Cerebellar nuclear complex (tissue), 1 donor: ENCODE measurements at regions not wholly inside any gene's neighbourhood (a gene's known extent, or its start where the extent isn't known, plus 50 kb on each side); places are given as distances from the start of the nearest gene placed in this dataset.

ENCODE experiments used
- DNase-seq, 2 experiments: peaks; one replicate each; lab custom pipeline; 2025; lab: John Stamatoyannopoulos, UW

GRCh38 chr10:78481842-78482241 lies 448.2 kb downstream of the RPS24 start:
- DNase-seq = no peak

- no peak for DNase-seq
Measured at GRCh38 chr10:78483641-78484040, 450.0 kb downstream of the RPS24 start.

- no peak for DNase-seq
Measured at GRCh38 chr10:78489034-78489433, 455.4 kb downstream of the RPS24 start.

- DNase-seq = no peak
Measured at GRCh38 chr10:78491812-78492211, 458.1 kb downstream of the RPS24 start.

- DNase-seq = no peak
Measured at GRCh38 chr10:78492424-78492823, 458.8 kb downstream of the RPS24 start.

GRCh38 chr10:78494179-78494578 lies 460.5 kb downstream of the RPS24 start:
- no peak for DNase-seq

GRCh38 chr10:78502210-78502936 lies 468.7 kb downstream of the RPS24 start:
- no peak for DNase-seq

- no peak for DNase-seq
Measured at GRCh38 chr10:78504181-78504580, 470.5 kb downstream of the RPS24 start.

GRCh38 chr10:78505657-78506056 lies 472.0 kb downstream of the RPS24 start:
- DNase-seq = no peak

GRCh38 chr10:78506614-78507013 lies 473.0 kb downstream of the RPS24 start:
- no peak for DNase-seq

GRCh38 chr10:78507510-78508160 lies 474.0 kb downstream of the RPS24 start:
- DNase-seq = peak in 1 of 2 experiments; percentile 8

GRCh38 chr10:78508955-78509748 lies 475.5 kb downstream of the RPS24 start:
- DNase-seq = no peak

GRCh38 chr10:78510566-78511323 lies 477.1 kb downstream of the RPS24 start:
- no peak for DNase-seq

- DNase-seq = no peak
Measured at GRCh38 chr10:78511324-78512204, 477.9 kb downstream of the RPS24 start.

- no peak for DNase-seq
Measured at GRCh38 chr10:78512205-78512550, 478.5 kb downstream of the RPS24 start.

GRCh38 chr10:78513330-78513729 lies 479.7 kb downstream of the RPS24 start:
- no peak for DNase-seq

GRCh38 chr10:78513986-78514385 lies 480.3 kb downstream of the RPS24 start:
- DNase-seq = no peak

GRCh38 chr10:78514459-78514858 lies 480.8 kb downstream of the RPS24 start:
- DNase-seq = no peak

- DNase-seq = no peak
Measured at GRCh38 chr10:78515038-78515872, 481.6 kb downstream of the RPS24 start.

GRCh38 chr10:78515873-78516153 lies 482.1 kb downstream of the RPS24 start:
- DNase-seq = no peak

GRCh38 chr10:78516236-78516635 lies 482.6 kb downstream of the RPS24 start:
- no peak for DNase-seq
